ENCODE measurements at regions not wholly inside any gene's neighbourhood (a gene's known extent, or its start where the extent isn't known, plus 50 kb on each side); places are given as distances from the start of the nearest gene placed in this dataset.
"Not testable (repeated sequence)": the region's sequence is repeated elsewhere in the genome, so short reads cannot be mapped to it uniquely, and the experiment has no call there.

DNA sequence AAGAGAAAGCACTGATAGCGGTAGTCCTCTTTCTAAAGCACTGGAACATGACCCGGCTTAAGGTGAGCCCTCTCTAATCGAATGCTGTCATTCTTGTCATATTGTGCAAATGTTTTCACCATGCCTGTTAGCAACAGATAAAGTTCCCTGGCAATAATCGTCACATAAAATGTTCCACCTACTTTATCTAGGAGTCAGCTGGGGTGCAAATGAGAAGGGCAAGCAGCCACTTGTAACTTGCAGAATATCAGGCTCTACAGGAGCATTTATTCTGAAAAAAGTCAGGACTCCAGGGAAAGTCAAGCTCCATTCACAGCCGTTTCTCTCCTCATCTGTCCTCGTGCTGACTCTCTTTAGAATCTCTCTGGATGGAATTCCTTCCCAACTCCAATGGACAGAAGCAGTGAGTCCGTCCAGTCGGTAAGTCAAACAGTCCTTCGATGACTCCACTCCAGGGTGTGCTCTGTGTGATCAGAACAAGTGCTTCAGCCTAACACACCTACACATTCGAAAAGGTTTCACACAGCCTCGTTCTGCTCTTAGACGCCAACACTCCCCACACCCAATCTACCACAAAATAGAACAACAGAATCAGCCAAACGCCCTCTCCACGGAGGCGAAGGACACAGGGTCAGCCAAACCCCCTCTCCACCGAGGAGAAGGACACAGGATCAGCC lies 101.7 kb upstream of the FRG1 start:
- Histone ChIP-seq H3K36me3 (no peaks in the 10 kb centered on the region), H3K4me3 (ENCODE audit: low read depth in 1 of 2, low read length in 1 of 2) (no peak overlapping the region), H3K9me3 (no peaks in the 10 kb centered on the region), H3K27me3 (no peaks in the 10 kb centered on the region), H3K4me1 (ENCODE audit: control insufficient read depth in 1 of 2, insufficient read depth in 1 of 2, low read depth in 1 of 2, low read length in 1 of 2) (no peaks in the 10 kb centered on the region), H3K27ac (no peak overlapping the region)
- TF ChIP-seq, protein P1, sequence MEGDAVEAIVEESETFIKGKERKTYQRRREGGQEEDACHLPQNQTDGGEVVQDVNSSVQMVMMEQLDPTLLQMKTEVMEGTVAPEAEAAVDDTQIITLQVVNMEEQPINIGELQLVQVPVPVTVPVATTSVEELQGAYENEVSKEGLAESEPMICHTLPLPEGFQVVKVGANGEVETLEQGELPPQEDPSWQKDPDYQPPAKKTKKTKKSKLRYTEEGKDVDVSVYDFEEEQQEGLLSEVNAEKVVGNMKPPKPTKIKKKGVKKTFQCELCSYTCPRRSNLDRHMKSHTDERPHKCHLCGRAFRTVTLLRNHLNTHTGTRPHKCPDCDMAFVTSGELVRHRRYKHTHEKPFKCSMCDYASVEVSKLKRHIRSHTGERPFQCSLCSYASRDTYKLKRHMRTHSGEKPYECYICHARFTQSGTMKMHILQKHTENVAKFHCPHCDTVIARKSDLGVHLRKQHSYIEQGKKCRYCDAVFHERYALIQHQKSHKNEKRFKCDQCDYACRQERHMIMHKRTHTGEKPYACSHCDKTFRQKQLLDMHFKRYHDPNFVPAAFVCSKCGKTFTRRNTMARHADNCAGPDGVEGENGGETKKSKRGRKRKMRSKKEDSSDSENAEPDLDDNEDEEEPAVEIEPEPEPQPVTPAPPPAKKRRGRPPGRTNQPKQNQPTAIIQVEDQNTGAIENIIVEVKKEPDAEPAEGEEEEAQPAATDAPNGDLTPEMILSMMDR (IDR thresholded peaks at IDR 0.05), result no peak

DNA sequence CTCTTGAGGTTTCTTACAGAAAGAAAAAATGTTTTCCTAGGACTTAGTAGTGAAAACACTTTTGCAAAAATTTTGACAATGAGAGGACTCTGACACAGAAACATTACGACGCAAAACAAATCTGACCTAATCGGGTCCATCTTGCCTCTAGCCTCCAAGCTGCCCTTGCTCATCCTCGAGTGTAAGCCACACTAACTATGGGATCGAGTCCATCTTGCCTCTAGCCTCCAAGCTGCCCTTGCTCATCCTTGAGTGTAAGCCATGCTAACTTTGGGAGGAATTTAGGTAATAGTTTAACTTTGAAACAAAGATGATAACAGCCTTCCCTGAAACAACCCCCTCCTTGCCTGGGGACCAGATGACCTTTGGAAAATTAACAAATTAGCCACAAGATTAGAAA lies 100.3 kb upstream of the FRG1 start:
- Histone ChIP-seq H3K4me1 (ENCODE audit: control insufficient read depth in 1 of 2, insufficient read depth in 1 of 2, low read depth in 1 of 2, low read length in 1 of 2) (no peaks in the 10 kb centered on the region), H3K36me3 (no peaks in the 10 kb centered on the region), H3K27ac (no peak overlapping the region), H3K27me3 (no peaks in the 10 kb centered on the region), H3K4me3 (ENCODE audit: low read depth in 1 of 2, low read length in 1 of 2) (no peak overlapping the region), H3K9me3 (no peaks in the 10 kb centered on the region)
- TF ChIP-seq, protein P1 (IDR thresholded peaks at IDR 0.05), result no peak

DNA sequence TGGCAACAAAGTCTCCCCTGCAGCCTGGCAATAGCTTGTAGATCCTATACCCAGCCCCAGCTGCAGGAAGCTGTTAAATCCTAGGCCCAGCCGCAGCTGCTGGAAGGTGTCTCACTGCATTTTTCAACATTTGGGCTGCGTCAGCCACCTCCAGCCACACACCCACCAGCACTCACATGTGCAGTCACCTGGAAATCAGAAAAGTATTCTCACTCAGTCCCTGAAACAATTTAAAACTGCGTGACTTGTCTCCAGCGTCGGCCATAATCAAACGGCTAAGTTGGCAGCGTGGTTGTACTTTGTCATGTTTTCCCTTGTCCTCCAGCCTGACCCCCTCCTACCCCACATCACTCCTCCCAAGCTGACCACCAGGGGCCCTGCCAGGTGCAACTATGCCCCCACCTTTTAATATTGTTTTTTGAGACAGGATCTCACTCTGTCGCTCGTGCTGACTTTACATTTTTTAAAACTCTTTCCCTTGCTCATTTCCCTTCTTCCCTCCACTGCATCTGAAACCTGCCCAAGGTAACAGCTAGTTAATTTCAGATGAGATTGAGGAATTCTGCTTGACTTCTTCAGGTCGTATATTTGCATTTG lies 97.2 kb upstream of the FRG1 start:
- Histone ChIP-seq H3K27ac (no peak overlapping the region), H3K36me3 (no peaks in the 10 kb centered on the region), H3K4me3 (ENCODE audit: low read depth in 1 of 2, low read length in 1 of 2) (no peak overlapping the region), H3K27me3 (no peaks in the 10 kb centered on the region), H3K9me3 (no peaks in the 10 kb centered on the region), H3K4me1 (ENCODE audit: control insufficient read depth in 1 of 2, insufficient read depth in 1 of 2, low read depth in 1 of 2, low read length in 1 of 2) (no peaks in the 10 kb centered on the region)
- TF ChIP-seq, protein P1 (IDR thresholded peaks at IDR 0.05), result no peak

DNA sequence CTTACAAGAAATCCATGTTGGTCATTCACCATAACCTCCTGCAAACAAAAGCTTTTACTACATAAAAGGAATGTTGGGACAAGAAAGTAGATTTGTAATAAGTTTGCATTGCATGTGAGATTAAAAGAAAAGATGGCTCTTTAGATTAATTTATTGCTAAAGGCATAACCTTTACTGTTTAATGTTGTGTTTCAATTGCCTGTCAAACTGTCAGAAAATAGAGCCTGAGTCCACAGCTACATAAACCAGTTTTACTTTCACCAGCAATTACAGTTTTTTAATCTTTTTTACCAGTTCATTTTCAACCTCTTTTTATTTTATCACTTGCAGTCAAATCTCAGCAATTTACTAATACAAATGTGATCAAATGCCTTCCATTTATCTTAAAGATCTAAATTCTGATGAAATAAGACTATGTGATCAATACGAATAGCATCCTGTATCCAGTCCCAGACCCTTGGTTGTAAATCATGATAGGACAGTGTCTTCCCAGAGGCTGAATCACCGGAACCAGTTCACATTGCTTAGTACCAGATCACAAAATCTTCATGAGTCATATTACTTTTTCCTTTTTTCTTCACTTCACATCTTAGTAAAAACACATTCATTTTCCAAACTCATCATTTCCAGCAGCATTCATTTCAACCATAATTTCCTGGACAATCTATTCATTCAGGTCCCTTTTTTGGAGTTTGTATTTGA lies 95.4 kb upstream of the FRG1 start:
- Histone ChIP-seq H3K27ac (no peak overlapping the region), H3K4me1 (ENCODE audit: control insufficient read depth in 1 of 2, insufficient read depth in 1 of 2, low read depth in 1 of 2, low read length in 1 of 2) (no peaks in the 10 kb centered on the region), H3K27me3 (no peaks in the 10 kb centered on the region), H3K4me3 (ENCODE audit: low read depth in 1 of 2, low read length in 1 of 2) (no peak overlapping the region), H3K9me3 (no peaks in the 10 kb centered on the region), H3K36me3 (no peaks in the 10 kb centered on the region)
- TF ChIP-seq, protein P1 (IDR thresholded peaks at IDR 0.05), result no peak

DNA sequence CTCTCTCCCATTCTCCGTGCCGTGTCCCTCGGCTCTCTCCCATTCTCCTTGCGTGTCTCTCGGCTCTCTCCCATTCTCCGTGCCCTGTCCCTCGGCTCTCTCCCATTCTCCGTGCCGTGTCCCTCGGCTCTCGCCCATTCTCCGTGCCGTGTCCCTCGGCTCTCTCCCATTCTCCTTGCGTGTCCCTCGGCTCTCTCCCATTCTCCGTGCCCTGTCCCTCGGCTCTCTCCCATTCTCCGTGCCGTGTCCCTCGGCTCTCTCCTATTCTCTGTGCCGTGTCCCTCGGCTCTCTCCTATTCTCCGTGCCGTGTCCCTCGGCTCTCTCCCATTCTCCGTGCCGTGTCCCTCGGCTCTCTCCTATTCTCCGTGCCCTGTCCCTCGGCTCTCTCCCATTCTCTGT lies 94.6 kb upstream of the FRG1 start:
- not testable (repeated sequence) for H3K27me3 ChIP-seq; H3K36me3 ChIP-seq; H3K4me3 ChIP-seq (ENCODE audit: low read depth in 1 of 2, low read length in 1 of 2); H3K4me1 ChIP-seq (ENCODE audit: control insufficient read depth in 1 of 2, insufficient read depth in 1 of 2, low read depth in 1 of 2, low read length in 1 of 2); H3K9me3 ChIP-seq; H3K27ac ChIP-seq

DNA sequence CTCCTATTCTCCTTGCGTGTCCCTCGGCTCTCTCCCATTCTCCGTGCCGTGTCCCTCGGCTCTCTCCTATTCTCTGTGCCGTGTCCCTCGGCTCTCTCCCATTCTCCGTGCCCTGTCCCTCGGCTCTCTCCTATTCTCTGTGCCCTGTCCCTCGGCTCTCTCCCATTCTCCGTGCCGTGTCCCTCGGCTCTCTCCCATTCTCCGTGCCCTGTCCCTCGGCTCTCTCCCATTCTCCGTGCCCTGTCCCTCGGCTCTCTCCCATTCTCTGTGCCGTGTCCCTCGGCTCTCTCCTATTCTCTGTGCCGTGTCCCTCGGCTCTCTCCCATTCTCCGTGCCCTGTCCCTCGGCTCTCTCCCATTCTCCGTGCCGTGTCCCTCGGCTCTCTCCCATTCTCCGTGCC lies 94.1 kb upstream of the FRG1 start:
- H3K27ac ChIP-seq; H3K27me3 ChIP-seq; H3K36me3 ChIP-seq; H3K4me3 ChIP-seq (ENCODE audit: low read depth in 1 of 2, low read length in 1 of 2); H3K4me1 ChIP-seq (ENCODE audit: control insufficient read depth in 1 of 2, insufficient read depth in 1 of 2, low read depth in 1 of 2, low read length in 1 of 2); H3K9me3 ChIP-seq: not testable (repeated sequence)

DNA sequence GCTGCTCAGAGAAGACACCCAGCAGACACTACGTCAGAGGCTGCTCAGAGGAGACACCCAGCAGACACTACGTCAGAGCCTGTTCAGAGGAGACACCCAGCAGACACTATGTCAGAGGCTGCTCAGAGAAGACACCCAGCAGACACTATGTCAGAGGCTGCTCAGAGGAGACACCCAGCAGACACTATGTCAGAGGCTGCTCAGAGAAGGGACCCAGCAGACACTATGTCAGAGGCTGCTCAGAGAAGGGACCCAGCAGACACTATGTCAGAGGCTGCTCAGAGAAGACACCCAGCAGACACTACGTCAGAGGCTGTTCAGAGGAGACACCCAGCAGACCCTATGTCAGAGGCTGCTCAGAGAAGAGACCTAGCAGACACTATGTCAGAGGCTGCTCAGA lies 92.0 kb upstream of the FRG1 start:
- not testable (repeated sequence) for H3K36me3 ChIP-seq; H3K27ac ChIP-seq; H3K9me3 ChIP-seq; H3K4me3 ChIP-seq (ENCODE audit: low read depth in 1 of 2, low read length in 1 of 2); H3K4me1 ChIP-seq (ENCODE audit: control insufficient read depth in 1 of 2, insufficient read depth in 1 of 2, low read depth in 1 of 2, low read length in 1 of 2); H3K27me3 ChIP-seq

Measured in neutrophil (primary cell).